OCI-M2 (cell line): ENCODE measurements at regions not wholly inside any gene's neighbourhood (a gene's known extent, or its start where the extent isn't known, plus 50 kb on each side); places are given as distances from the start of the nearest gene placed in this dataset.
A peak's percentile ranks its signal among the peaks of the same experiment; 100 is the strongest.

Experiments used
- DNase-seq: peaks from one replicate; lab custom pipeline; 2025; ENCODE audit not compliant: unreplicated experiment; lab: John Stamatoyannopoulos, UW

DNA sequence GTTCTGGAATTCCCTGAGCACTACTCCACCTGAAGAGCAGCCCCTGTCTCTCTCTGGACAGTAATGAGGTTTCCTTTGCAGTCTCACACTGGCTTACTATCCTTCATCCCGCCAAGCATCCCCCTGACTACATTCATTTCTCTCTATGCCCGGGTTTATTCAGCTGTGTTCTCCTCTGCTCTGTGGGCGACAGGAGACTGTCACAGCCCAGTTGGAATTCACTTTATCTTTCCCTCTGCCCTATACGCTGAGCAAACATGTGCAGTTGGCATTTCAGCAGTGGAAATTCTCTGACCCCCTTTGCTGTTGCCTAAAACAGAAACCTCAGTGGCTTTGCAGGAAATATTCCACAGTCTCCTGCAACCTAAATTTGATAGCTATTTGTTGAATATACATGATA lies 83.5 kb upstream of the MAX start:
- no peak for DNase-seq

DNA sequence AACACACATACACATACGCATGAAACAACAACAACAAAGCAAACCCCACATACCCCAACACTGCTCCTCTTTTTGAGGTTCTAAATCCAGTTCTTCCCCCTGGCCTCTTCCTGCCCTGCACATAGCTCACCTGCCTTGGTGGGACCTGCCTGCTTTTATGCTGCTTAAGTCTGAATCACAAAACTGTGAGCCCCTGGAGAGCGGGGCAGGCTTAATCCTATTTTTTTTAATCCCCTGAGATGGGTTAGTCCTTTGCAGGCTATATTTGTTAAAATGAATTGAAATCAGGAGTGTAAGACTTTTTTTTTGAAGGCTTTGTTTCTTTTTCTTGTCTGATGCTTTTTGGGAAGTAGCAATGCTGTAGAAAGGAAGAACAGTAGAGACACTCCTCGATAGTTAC lies 84.6 kb upstream of the MAX start:
- DNase-seq, result no peak

DNA sequence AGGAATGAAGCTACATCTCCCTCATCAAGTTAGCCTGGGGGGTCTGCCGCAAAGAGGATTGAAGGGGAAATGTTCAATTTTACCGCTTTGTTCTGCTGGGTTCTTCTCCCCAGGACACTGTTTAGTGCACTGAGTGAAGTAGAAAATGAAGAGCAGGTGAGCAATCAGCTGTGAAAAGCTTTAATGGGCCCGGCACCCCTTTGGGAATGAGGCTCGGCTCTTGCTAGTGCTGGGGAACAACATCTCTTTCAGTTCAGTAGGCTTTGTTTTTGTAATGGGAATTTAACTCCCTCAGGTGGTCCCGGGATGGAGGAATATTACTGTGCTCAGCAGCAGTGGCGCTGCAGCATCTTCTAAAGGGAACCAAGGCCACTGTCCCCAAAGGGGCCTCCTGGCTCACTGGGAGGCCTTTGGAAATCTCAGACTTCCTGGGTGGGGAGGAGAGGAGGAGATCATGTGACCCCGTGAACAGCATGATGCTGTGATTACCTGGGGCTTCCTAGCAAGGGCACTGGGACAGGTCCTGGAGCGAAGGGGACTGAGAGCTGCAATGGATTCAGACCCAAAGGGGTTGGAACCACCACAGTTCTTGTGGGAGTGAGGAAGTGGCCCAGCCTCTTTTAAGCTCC lies 85.2 kb upstream of the MAX start:
- no peak for DNase-seq

DNA sequence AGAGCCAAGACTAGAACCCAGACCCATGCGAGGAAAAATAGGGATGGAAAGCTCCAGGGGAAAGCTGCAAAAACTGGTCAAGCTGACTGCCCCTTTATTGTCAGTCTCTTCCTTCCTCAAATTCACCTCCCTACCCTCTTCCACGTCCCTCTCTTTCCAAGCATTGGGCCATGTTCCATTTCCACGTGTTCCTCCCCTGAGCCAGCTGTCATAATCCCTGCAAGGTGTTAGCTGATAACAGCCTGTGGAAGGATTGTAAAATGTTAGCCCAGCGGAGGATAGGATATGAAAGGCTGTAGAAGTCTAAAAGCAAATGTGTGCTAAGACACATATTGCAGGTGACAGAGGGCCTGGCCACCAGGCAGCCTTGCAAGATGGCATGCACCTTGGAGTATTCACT lies 88.0 kb upstream of the MAX start:
- DNase-seq, result no peak

DNA sequence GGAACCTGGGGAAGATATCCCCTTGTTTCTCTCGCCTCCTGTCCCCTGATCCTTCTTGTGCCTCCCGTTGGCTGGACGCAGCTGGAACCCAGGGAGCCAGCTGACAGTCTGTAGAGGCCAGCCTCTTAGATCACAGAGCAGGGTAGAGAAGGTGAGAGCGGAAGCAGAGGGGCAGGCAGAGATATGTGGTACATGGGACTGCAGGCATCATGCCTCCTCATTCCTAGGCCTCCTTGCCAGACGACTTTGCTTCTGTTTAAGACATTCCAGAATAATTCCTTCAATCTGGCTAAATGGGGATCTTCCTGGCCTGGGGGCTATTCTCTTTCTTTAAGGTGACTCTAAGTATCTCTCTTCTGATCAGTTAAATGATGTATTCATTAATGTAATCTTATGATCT lies 89.4 kb upstream of the MAX start:
- DNase-seq, result no peak

DNA sequence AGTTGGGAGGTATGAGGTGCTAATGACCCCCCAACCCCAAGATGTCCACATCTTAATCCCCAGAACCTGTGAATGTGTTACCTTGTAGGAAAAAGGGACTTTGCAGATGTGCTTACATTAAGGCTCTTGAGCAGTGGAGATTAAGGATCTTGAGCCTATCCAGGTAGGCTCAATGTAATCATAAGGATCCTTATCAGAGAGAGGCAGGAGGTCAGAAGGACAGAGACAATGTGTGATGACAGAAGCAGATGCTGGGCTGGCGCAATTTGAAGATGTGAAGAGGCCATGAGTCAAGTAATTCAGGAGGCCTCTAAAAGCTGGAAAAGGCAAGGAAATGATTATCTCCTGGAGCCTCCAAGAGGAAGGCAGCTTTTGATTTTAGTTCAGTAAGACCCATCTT lies 90.4 kb upstream of the MAX start:
- no peak for DNase-seq

DNA sequence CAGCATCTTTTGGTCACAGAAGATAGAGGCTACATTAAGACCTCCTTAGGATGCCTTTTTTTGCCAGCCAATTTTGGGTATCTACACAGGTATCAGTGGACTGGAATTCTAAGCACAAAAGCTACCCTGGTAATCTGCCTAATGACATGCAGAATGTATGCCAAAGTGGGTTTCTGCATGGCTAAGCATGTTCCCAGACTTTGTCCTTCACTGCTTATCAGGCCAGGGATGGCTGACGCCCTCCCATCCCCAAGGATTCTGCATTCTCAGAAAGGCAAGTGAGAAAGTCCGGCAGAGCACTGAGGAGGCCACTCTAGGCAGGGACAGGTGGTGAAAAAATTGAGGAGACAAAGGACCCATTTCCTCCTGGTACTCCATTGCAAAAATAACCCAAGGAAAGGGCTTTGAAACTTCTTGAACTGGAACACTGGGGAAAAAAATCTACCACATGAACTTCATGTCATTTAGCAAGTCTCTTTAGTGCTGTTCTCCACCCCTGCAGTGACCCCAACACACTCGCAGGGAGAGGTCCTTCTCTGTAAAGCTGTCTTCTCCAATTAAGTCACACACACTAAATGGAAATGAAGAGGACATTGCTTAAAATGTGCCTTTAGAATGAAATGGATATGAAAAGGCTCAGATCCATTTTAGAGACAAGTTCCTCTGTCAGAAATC lies 91.7 kb upstream of the MAX start:
- no peak for DNase-seq

DNA sequence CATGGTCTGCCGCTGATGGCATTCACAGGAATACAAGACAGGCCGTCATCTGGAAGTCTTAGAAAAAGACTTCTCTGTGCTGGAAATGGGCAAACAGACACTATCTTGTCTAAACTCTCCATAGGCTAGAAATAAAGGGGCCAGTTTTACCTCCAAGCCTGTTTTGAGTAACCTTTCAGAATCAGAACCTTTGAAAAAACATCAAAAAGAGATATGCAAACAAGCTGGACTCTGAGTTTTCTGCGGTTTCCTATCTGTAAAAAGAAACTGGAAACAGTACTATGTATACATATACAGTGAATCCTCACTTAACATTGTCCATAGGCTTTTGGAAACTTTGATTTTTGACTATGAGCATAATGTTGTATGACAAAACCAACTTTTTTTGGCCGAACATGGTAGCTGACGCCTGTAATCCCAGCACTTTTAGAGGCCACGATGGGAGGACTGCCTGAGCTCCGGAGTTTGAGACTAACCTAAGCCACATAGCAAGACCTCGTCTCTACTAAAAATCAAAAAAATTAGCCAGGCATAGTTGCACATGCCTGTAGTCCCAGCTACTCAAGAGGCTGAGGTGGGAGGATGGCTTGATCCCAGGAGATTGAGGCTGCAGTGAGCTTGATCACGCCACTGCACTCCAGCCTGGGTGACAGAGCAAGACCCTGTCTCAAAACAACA lies 92.9 kb upstream of the MAX start:
- DNase-seq, result no peak

DNA sequence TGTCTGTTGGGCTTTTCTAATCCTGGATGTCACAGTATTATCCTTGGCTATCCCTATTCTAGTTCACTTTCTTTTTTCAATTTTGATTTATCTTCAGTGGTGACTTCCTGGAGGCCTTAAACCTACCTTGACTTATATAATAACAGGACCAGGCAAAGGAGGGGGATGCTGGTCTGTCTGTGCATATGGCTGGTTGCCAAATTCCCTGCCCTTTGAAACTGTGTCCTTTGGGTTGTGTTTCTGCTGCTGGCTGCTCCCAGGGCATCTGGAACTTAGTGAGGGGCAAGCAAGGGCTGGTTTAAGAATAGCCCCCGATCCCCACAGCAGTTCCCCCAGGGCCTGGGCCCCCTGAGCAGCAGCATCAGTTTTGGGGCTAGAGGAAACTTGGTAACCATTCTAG lies 96.0 kb upstream of the MAX start:
- DNase-seq, result no peak

DNA sequence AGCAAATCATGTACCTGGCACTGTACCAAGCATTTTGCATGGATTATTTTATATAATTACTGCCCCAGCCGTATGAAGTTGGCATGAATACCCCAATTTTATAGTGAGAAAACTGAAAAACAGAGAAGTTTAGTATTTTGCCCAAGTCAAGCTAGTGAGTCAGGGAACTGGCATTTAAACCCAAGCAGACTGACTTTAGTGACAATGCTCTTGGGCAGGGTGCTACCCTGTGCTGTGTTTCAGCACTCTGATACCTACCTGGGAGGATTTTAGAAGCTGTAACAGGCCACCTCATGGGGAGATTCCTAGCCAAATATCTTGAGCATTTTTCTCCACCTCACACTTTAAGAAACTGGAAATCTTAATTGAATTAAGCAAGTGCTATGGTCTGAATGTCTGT lies 98.1 kb upstream of the MAX start:
- no peak for DNase-seq

DNA sequence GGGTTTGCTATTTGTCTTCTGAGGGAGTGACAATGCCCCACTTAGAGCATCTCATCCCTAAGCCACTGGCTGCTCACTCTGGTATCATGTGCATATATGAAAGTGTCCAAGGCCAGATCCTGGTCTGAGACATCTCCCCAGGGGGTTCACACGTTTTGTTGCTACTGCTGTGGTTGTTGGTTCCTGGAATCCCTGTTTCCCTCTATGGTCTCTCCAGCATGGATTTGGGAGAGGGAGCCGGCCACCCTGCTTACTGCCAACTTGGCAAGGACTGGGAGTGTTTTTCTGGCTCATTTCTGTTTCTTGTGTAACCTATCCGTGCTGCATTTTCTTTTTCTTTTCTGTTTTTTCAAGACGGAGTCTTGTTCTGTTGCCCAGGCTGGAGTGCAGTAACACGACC lies 101.3 kb upstream of the MAX start:
- no peak for DNase-seq

DNA sequence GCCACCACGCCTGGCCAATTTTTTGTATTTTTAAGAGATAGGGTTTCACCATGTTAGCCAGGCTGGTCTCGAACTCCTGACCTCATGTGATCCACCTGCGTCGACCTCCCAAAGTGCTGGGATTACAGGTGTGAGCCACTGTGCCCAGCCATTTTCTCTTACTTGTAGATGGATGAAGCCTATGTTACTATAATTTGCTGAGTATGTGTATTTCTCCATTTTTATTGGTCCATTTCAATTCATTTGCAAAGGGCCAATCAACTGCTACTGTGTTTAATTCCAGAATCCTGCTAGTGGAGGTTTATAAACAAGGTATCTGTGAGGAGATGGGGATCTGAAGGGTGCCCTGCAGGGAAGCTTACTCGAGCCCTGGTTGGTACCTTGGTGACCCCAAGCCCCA lies 101.7 kb upstream of the MAX start:
- DNase-seq, result no peak

DNA sequence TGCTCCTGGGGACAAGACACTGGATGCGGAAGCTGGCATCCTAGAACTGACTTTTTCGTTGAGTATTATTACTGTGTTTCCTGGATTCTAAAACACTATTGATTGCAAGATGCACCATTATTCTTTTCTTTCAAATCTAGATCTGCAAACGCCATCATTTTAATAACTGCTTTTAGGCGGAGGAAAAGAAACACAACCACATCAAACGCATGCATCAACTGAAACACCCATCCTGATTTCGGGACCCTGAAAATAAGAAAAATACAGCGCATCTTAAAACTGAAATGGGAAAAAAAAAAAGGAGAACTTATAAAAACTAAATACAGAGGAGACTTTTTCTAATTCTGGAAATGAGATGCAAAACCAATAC lies 103.7 kb upstream of the MAX start:
- no peak for DNase-seq

DNA sequence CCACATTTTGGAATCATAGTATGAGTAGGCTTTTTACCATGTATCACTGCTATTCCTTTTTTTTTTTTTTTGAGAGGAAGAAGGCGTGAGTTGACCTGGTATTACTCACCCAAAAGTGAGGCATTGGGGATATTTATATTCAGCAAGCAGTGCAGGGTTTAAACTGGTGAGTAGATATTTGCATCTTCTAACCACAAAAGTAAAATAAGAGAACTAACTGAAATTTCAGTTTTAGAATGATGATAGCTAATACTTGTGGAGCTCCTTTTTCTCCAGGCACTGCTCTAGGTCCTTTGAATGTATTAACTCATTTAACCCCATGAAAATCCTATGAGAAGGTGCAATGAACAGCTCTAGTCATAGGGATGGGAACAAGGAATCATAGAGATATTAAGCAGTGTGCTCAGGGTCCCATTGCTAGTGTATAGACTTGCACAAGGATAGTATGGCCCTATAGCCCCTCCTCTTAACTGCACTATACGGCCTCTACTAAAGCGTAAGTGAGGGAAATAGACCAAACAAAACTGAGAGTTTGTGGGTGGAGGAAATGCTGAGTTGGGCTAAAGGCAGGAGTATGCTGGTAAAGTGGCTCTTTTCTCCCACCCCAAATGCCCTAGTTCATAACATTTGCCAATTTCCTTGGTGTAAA lies 104.3 kb upstream of the MAX start:
- no peak for DNase-seq

DNA sequence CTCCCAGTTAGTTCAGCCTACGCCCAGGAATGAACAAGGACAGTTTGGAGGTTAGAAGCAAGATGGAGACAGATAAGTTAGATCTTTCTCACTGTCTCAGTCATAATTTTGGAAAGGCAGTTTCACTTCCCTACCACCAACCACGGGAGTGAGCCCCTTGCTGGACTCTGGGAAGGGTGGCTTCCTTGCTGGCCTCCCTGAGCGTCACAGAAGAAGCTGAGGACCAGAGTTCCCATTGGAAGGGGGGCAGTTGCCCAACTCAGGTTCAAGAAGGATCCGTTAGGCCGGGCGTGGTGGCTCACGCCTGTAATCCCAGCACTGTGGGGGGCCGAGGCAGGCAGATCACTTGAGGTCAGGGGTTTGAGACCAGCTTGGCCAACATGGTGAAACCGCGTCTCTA lies 106.2 kb upstream of the MAX start:
- no peak for DNase-seq

DNA sequence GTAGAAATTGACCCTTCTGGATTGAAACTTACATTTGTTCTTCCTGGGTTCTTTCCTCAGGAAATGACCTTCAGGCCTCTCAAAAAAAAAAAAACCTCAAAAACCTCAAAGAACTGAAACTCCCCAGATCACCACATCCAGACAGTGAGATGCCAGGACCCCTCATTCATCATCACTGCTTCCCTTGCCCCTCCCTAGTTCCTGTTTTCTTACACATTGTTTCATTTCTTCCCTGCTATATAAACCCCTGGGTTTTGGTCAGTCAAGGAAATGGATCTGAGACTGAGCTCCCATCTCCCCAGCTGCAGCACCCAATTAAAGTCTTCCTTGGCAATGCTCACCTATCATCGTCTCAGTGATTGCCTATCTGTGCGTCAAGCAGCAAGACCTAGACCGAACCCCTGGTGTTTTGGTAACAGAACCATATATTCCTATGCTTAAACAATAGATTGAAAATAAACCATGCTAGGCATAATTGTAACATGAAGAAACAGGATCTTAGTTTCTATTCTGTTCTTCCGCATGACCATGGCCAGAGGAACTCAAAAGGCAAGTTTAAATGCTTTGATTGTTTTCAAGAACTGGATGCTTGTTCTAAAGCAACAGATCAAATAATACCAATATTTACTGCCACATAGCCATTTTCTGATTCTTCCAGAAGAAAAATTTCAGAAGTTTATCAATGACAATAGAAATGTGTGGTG lies 108.0 kb upstream of the MAX start:
- peak; percentile 75 for DNase-seq

DNA sequence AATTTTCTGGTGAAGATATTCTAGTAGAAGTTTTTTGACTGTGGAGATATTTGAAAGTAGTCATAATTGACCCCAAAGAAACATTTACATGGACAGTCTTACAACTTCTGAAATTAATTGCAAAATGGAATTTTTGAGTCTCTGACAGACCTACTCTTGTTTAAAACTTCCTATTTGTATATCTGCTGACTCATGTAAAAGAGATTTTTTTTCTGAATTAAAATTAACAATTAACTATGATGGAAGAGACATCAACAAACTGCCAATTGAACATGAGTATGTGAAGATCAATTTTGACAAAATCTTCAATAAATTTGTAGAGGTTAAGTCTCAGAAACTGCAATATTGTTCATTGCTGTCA lies 108.5 kb upstream of the MAX start:
- no peak for DNase-seq

DNA sequence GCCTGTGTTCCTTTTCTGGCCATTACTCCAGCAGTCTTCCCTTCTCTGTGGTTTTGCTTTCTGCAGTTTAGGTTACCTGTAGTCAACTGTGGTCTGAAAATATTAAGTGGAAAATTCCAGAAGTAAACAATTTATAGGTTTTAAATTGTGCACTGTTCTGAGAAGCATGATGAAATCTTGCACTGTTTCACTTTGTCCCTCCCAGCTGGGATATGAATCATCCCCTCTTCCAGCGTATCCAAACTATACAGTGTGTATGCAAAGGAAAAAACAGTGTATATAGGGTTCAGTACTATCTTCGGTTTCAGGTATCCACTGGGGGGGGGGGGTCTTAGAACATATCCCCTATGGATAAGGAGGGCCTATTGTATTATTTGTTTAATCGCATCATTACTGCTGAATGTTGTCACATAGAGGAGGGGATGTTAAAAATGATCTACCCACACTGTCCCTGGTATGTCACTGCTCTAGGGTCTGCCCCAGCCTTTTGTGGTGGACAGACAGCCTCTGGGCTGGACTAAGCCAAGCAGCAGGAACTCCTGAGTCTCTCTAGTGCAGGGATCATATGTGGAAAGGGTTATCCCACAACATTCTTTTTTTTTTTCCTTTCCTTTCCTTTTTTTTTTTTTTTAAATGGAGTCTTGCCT lies 109.1 kb upstream of the MAX start:
- DNase-seq, result no peak

DNA sequence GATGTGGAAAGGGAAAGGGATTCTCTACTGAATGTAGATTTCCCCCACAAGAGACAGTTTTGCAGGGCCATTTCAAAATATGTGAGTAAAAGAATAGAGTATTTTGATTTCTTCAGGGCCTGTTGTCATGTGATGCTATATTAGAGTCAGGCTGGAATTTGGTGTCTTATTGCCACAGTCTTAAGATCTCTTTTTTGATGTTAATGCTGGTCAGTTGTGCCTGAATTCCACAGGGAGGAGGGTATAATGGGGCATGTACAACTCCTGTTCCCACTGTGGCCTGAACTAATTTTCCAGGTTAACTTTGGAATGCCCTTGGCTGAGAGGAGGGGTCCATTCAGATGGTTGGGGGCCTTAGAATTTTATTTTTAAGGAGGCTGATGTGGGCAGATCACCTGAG lies 111.0 kb upstream of the MAX start:
- no peak for DNase-seq

DNA sequence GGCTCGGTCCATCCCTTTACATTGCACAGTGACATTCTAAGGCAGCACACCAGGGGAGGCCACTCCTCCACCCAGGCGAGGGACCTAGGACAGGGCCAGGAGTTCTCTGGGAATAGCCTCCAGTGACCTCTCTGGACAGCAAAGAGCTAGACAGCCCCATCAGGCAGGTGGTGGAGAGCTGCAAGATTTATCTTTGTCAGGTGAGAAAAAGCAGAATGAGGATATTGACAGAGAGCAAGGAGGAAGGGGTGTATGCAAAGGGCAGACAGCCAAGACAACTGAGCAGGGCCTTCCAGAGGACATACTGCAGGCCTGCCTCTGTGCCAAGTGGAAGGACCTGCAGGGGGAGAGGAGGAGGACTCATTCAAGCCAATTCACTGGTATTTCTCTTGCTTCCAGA lies 112.4 kb upstream of the MAX start:
- DNase-seq, result no peak

DNA sequence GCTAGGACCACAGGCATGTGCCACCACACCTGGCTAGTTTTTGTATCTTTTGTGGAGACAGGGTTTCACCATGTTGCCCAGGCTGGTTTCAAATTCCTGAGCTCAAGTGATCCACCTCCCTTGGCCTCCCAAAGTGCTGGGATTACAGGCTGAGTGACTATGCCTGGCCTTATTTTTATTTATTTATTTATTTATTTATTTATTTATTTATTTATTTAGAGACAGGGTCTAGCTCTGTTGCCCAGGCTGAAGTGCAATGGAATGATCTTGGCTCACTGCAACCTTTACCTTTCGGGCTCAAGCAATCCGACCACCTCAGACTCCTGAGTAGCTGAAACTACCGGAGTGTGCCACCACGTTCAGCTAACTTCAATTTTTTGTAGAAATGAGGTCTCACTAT lies 117.0 kb upstream of the MAX start:
- DNase-seq, result no peak
